ENCODE measurements at regions not wholly inside any gene's neighbourhood (a gene's known extent, or its start where the extent isn't known, plus 50 kb on each side); places are given as distances from the start of the nearest gene placed in this dataset.

DNA sequence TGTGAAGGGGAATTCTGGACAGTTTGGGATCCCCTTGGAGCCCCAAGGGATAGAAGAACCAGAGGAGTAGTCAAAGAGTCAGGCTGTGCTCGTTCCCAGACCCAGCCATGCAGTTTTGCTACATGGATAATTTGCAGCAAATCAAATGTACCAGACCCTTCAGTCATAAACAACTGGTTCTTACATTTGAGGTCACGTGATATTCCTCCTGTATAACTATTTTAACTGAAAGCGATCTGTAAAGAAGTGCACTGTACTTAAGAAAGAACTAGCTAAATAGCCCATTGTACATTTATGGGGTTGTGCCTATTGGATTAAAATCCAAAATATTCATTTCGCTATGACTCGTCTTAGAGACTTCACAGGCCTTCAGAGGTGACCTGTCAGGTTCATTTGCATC lies 550.2 kb upstream of the TENM3 start:
- DNase-seq (ENCODE audit: extremely low read depth in 1 of 11, low read depth in 9 of 11, low spot score in 4 of 11) = no peak

DNA sequence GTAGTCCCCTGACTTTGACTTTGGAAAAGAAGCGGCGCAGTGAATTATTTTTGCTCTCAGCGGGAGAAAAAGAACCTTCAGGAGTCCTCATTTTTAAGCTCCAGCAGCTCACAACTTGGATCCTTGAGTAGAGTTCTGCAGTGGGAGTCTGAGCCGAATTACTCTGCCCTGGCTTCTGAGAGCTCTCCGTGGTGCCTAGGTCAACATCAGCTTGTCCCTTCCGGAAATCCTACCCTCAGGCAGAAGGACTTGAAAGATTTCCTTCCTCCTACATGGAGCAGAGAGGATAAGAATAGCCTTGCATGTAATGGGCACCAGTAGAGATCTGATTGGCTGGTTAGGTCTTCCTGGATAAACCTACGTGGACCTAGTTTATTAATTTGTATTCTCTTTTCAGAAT lies 549.7 kb upstream of the TENM3 start:
- DNase-seq (ENCODE audit: extremely low read depth in 1 of 11, low read depth in 9 of 11, low spot score in 4 of 11) = no peak

DNA sequence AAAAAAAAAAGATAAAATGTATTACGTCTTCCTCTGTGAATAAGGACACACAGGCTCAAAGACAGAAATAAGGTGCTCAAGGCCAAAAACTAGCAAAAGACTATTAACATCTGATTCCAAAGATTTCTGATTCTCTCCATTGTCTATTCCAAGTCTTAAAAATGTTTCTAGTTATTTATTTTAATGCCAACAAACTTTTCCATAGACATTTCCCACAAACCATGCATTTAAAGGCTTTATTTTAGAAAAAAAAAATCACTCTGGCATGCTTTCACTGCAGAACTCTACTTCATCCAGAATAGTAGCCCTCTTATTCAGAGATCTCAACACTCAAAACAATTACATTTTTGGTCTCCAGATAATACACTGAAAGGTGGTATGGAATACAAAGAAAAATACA lies 545.0 kb upstream of the TENM3 start:
- DNase-seq (ENCODE audit: extremely low read depth in 1 of 11, low read depth in 9 of 11, low spot score in 4 of 11) = no peak

DNA sequence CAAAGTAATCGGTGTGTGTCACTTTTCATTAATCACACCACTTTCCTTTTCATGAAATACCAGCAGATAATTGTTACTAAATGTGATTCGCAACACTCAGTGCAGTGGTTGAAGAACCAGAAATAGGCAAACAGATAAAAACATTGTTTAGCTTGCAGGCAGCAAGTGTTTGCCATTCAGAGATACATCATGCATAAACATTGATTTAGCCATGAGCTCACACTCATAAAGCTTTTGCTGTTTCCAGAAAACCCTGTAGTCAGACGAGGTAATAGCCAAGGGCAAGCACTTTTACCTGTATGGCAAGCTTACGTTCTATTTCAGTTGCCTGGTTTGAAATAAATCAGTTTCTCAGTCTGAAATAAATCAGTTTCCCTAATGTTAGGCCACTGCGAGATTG lies 542.0 kb upstream of the TENM3 start:
- DNase-seq (ENCODE audit: extremely low read depth in 1 of 11, low read depth in 9 of 11, low spot score in 4 of 11) = no peak

DNA sequence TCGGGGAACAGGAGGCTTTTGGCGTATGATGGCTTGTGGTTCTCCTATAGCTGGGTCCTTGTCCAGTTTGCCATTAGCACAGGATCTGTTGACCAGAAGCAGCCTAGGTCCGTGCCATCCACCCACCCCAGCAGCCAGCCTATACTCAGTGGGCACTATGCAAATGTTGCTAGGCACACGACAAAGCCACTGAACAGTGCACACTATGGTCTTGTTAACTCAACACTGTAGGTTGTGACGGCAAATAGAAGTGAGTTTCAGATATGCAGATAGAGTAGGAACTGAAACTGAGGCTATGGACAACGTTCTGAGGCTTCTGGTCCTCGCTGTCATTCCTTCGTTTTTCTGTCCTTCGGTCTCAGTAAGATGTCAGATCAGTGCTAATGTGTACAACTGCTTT lies 541.3 kb upstream of the TENM3 start:
- DNase-seq (ENCODE audit: extremely low read depth in 1 of 11, low read depth in 9 of 11, low spot score in 4 of 11) = no peak

DNA sequence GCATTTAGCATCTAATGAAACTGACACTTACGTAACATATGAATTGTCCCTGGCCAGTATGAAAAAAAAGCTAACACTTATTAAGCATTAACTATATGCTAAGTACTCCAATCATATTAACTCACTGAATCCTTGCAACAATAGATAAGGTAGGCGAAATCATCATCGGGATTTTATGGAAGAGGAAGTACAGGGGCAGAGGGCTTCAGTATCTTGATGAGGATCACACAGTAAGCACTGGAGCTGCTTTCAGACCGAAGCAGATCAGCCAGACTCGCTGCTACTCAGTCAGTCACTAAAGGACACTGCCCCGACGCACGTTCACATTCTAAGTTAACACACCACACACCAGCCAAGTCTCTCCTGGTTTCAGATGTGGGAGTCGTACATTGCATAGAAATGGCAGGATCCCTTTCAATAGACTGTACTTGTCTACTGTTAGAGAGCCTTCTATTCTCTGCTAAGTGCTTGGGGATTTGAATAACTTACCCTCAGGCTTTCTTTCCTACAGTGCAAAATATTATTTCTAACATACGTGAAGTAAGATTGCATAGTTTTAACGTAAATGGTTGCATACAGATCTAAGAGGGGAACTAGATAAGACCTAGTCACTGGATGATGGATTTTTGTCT lies 540.2 kb upstream of the TENM3 start:
- DNase-seq (ENCODE audit: extremely low read depth in 1 of 11, low read depth in 9 of 11, low spot score in 4 of 11) = no peak

DNA sequence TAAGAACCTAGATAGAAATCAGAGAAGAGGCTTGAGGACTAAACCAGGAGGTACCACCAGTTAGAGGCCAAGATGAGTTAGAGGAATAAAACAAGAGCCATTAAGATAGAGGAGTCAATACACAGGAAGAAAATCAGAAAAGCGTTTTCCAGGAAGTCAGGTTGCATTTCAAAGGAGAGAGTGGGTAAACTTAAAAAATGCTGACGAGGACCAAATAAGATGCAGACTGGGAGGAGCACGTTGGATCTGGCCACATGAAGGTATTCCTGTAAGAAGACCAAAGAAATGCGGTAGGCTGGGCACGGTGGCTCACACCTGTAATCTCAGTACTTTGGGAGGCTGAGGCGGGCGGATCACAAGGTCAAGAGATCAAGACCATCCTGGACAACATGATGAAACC lies 533.1 kb upstream of the TENM3 start:
- DNase-seq (ENCODE audit: extremely low read depth in 1 of 11, low read depth in 9 of 11, low spot score in 4 of 11) = no peak

- DNase-seq (ENCODE audit: extremely low read depth in 1 of 11, low read depth in 9 of 11, low spot score in 4 of 11) = no peak
Observed at GRCh38 chr4:181711387-181711786, 531.8 kb upstream of the TENM3 start.

DNA sequence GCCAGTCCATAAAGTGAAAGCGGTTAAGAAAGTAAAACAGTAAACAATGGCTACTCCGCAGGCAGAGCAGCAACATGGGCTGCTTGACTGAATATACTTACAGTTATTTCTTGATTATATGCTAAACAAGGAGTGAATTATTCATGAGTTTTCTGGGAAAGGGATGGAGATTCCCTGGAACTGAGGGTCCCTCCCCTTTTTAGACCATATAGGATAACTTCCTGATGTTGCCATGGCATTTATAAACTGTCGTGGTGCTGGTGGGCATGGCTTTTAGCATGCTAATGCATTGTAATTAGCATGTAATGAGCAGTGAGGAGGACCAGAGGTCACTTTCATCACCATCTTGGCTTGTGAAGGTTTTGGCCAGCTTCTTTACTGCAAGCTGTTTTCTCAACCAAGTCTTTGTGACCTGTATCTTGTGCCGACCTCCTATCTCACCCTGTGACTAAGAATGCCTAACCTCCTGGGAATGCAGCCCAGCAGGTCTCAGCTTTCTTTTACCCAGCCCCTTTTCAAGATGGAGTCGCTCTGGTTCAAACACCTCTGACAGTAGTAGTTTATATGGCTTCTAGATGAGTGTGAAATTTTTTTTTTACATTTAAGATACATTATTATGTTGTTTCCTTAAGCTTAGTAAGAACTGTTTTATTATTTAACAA lies 514.8 kb upstream of the TENM3 start:
- DNase-seq (ENCODE audit: extremely low read depth in 1 of 11, low read depth in 9 of 11, low spot score in 4 of 11) = no peak

DNA sequence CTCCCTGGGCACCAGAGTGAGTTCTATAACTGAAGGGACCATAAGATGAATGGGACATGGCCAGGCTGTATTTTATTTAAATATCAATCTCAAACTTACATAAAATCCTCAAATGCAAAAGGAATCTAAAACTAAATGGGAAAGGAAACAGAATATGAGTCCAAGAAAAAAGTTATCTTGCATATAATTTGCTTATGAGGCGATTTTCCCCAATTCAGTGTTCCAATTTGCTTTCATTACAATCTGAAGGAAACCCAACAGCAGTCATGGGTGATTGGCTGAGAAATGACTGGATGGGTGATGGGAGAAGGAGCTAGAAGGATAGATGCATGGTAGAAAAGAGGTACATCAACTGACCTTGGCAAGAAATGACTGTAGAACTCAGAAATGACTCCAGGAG lies 511.3 kb upstream of the TENM3 start:
- DNase-seq (ENCODE audit: extremely low read depth in 1 of 11, low read depth in 9 of 11, low spot score in 4 of 11) = no peak

GRCh38 chr4:181737744-181738143 lies 505.5 kb upstream of the TENM3 start:
- no peak for DNase-seq (ENCODE audit: extremely low read depth in 1 of 11, low read depth in 9 of 11, low spot score in 4 of 11)

DNA sequence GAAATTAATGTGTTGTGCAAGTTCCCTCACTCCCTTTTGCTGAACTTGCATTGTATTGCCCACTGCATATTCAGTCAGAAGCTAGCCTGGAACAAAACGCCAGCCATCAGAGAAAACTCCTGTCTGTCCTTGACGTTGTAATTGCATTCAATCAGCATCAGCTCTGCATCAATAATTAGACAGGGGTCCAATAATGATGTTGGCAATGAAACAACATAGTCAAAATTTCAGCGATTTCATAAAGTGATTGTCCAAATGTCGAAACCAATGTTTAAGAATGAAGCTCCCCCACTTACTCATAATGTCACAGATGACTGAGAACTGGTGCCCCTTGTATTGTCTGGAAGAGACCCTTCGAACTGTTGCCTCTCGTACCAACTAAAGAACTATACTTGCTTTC lies 504.2 kb upstream of the TENM3 start:
- DNase-seq (ENCODE audit: extremely low read depth in 1 of 11, low read depth in 9 of 11, low spot score in 4 of 11) = no peak

DNA sequence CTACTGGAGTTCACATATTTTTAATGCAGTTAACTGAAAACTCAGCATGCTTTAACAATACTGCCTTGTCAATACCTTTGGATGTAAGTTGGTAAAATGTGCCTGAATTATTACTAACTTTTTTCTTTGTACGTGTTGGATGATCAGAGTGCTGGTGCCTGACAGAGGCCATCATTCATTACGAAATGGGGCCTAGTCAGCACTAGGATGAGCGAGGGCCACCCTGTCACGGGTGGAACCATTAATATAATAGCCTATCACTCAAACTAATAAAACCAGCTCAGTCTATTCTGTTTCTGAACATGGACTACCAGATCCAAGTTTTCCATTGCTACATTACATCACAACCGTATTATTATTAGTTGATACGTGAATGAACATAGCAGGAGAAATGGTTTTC lies 501.7 kb upstream of the TENM3 start:
- no peak for DNase-seq (ENCODE audit: extremely low read depth in 1 of 11, low read depth in 9 of 11, low spot score in 4 of 11)

GRCh38 chr4:181745933-181746625 lies 497.1 kb upstream of the TENM3 start:
- DNase-seq (ENCODE audit: extremely low read depth in 1 of 11, low read depth in 9 of 11, low spot score in 4 of 11) = no peak

DNA sequence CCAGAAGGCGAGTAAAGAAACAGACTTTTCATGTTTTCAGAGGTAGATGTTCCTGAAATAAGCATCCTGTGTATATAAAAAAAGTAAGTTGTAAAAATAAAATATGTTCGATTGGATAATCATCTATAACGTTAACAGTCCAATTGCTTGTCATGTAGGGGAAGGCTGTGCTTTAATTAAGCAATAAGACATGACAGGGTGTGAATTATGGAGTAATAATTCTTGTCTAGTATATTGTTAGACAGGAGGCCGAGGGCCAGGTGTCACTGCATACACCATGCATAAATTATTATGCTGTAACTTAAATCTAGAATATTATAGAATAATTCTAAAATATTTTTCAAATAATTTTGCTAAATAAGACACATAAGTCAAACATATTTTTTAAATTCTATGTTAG lies 494.6 kb upstream of the TENM3 start:
- DNase-seq (ENCODE audit: extremely low read depth in 1 of 11, low read depth in 9 of 11, low spot score in 4 of 11) = no peak

DNA sequence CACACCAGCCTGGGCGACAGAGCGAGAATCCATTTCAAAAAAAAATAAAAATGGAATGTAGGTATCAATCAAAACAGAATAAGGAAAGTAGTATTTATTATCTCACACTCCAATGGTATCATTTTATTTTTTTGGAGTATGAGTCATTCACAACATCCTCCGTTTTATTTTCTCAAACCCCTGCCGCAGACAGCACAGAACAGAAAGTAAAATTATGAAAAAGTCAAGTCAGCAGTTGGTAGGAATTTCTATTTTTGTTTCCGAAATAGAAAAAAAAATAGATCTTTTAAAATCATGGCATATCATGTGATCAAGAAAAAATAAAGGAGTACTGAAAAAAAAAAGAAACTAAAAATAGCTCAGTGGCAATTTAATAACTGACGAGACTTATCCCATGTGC lies 490.7 kb upstream of the TENM3 start:
- no peak for DNase-seq (ENCODE audit: extremely low read depth in 1 of 11, low read depth in 9 of 11, low spot score in 4 of 11)

- no peak for DNase-seq (ENCODE audit: extremely low read depth in 1 of 11, low read depth in 9 of 11, low spot score in 4 of 11)
Observed at GRCh38 chr4:181753207-181753606, 490.0 kb upstream of the TENM3 start.

DNA sequence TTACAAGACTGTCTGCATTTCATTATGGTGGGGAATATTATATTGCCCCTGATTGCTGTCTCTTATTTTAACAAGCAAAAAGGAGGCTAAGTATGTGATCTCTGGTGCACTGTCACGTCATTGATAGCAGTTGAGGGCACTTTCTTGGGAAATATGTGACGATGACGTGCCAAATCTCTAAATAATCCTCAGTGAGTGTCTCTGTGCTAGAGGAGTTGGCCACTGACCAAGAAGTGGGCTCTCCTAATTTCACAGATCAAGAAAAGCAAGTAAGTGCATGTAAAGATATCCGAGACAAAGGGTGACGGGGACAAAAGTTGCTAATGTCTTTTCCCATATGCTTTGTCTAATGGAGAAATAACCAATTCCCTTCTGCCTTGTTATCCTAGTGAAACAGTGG lies 487.4 kb upstream of the TENM3 start:
- DNase-seq (ENCODE audit: extremely low read depth in 1 of 11, low read depth in 9 of 11, low spot score in 4 of 11) = no peak

DNA sequence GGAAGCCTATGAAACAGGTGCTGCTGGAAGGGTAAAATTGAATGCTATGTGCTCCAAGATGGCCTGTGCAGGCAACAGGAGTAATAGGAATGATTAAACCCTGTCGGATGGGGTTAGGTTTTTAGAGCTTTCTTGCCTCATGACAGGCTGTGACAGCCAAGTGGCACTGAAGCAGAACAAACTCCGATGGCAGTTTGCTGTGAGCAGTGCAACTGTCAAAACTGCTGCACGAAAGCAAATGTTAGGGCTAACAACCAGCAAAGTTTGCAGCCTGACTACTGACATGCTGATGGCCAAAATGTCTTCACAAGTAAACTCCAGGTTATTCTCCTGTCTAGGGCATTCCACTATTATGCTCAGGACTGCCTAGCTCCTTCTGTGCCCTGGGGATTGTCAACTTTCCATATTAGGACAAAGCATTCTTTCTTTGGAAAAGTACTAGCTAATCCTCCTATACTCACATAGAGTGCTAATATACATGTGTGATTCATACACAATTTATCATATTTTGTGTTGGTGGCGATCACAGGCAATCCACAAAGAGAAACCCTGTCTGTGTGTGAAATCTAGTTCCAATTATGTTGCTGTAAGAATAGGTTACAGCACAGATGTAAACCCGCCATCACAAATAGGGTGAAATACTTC lies 486.6 kb upstream of the TENM3 start:
- no peak for DNase-seq (ENCODE audit: extremely low read depth in 1 of 11, low read depth in 9 of 11, low spot score in 4 of 11)

DNA sequence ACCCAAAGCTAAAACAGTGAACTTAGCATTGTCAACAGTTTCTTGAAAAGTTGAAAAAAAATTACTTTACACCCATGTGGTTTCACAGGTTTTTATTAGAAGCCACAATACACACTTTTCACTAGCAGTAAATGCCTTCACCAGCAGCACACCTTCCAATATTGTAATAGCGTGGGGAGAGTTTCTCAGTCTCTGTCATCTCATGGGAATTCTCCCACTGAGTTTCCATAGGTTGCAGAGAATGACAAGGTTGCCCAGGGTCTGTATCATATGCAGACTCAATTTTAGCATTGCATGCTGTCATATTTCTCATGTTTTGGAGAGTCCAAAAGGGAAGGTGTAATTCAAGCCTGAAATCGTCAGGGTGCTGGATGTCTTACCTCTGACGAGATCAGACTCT lies 486.1 kb upstream of the TENM3 start:
- no peak for DNase-seq (ENCODE audit: extremely low read depth in 1 of 11, low read depth in 9 of 11, low spot score in 4 of 11)
